OCI-LY7 (cell line): ENCODE measurements at regions not wholly inside any gene's neighbourhood (a gene's known extent, or its start where the extent isn't known, plus 50 kb on each side); places are given as distances from the start of the nearest gene placed in this dataset.

ENCODE experiments used
- EZH2phosphoT487 ChIP-seq: fragments of 200-600 bp; sonication (generic); IDR thresholded peaks from 2 replicates; pipeline ENCODE4 v1.6.1; 2018; ENCODE audit warnings: low read depth, borderline replicate concordance, mild to moderate bottlenecking, mixed run types, antibody characterized with exemption, low read length, moderate library complexity, mixed read lengths
- TF ChIP-seq, protein P1 (sequence below): fragments of 200-600 bp; sonication (generic); conservative IDR thresholded peaks from 2 replicates; pipeline ENCODE4 v1.5.1; 2014; ENCODE audit warnings: mild to moderate bottlenecking, antibody characterized with exemption, low read length, moderate library complexity, mixed read lengths

DNA sequence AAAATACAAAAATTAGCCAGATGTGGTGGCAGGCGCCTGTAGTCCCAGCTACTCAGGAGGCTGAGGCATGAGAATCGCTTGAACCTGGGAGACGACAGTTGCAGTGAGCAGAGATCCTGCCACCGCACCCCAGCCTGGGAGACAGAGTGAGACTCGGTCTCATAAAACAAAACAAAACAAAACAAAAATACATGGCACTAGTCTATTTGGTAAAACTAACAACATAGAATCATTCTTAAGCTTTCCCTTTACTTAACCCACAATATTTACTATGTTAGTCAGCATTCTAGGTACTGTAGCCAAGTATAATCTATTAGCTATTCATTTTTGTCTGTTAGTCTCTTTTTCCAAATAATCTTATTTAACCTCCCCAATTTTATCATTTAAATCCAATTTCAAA, 1482.8 kb downstream of the SLITRK5 start:
- TF ChIP-seq, protein P1, sequence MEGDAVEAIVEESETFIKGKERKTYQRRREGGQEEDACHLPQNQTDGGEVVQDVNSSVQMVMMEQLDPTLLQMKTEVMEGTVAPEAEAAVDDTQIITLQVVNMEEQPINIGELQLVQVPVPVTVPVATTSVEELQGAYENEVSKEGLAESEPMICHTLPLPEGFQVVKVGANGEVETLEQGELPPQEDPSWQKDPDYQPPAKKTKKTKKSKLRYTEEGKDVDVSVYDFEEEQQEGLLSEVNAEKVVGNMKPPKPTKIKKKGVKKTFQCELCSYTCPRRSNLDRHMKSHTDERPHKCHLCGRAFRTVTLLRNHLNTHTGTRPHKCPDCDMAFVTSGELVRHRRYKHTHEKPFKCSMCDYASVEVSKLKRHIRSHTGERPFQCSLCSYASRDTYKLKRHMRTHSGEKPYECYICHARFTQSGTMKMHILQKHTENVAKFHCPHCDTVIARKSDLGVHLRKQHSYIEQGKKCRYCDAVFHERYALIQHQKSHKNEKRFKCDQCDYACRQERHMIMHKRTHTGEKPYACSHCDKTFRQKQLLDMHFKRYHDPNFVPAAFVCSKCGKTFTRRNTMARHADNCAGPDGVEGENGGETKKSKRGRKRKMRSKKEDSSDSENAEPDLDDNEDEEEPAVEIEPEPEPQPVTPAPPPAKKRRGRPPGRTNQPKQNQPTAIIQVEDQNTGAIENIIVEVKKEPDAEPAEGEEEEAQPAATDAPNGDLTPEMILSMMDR: no peak
- no peak for TF ChIP-seq EZH2phosphoT487
